RKO (cell line): ENCODE measurements at regions not wholly inside any gene's neighbourhood (a gene's known extent, or its start where the extent isn't known, plus 50 kb on each side); places are given as distances from the start of the nearest gene placed in this dataset.

Experiments used
- DNase-seq: peaks from one replicate; pipeline ENCODE4 v3.0.0-alpha.2; 2016; ENCODE audit warnings: low spot score

DNA sequence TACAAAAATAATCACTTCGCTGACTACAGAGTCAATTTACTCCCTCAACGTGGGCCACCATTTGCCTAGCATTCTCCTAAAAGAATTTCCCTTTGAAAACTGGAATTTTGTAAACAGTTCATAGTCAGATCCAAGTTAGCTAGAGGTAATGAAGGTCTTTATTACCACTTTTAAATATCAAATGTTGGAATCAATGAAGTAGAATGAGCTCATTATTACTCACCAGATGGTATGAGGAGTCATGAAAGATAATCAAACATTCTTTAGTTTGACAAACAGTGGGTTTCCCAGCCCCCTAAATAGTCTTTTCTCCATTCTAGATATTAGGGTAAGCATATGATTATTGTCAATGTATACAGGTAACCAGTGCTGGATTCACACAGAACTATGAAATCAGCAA, 455.7 kb upstream of the THBS1 start:
- DNase-seq, result no peak

DNA sequence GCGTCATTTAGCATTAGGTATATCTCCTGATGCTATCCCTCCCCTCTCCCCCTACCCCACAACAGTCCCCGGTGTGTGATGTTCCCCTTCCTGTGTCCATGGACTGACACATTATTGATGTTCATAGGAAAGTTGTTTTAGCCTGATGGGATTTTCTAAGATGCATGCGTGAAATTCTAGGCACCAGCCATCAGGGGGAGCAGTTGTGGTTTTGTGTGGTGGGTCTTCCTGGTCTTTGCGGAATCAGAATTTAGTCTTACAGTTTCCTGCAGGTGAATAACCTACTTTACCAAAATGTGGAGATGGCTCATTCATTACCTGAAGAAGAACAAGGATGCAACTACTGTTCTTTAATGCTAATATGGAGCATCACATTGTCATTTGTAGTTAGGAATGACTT, 455.0 kb upstream of the THBS1 start:
- DNase-seq, result no peak

DNA sequence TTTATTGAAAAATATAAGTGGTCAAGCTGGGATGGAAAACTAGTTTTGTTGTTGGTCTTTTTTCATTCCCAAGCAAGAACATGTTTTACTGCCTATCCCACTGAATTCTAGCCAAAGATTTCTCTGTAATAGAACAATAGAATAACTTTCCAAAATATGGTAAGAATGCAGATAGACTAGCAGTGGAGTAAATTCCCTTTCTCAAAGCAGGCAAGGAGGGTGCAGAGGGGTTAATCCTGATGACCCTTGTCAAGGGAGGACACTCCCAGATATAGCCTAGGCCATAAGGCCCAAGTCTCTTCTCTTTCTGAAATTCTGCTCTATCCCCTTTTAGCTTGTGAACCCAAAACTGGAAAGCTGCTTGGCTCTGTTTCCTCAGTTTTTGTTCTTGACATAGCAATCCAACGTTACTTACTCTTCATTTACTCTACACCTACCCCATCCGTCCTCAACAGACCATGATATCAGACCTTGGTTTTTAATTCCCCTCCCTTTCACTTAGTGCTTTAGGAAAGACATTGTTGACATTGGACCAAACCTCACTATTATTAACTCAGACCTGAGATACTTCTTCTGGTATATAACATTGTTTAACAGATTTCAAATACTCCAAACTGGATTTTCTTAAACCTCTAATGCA, 453.6 kb upstream of the THBS1 start:
- no peak for DNase-seq

DNA sequence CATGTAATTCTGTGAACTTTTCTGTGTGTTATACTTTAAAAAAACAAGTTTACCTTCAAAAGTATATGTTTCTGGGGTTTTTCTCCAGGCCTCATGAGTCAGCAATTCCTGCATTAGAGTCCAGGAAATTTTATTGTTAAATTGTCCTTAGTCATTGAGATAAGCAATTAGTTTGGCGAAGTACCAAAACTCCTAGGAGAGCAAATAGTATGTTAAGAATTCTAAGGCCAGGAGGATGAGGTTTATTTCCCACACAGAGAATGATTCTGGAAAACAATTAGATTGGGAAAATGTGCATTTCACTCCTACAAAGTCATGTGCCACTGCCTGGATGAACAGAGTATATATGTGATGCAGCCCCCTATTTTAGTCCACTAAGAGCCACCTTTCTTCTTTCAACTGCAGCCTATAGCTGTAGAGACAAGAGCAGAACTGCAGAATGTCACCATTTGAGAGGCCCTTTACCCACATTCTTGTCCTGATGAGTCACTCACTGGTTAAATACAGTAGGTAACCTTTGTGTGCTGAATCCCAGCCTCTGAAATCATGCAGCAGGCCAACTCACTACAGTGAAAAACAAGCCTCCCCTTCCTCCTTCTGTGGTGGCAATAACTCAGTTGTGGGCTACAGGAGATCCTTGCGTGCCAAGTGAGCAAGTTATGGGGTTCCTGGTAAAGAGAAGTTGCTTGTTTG, 452.8 kb upstream of the THBS1 start:
- no peak for DNase-seq

DNA sequence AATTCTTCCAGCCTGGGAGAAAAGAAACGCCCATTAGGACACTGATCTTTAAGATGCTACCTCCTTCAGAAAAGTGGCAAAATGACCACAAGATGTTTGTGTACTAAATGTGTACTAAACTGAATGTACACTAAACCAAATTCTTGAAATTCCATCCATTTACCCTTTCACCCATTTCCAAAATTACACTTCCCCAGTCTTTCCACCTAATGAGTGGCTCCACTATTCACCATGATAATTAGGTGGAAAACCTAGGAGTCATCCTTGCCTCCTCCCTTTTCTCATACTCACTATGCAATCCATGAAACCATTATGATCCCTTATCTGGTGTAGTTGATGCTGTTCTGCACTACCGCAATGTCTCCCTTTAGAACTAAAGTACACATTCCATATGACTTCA, 452.1 kb upstream of the THBS1 start:
- no peak for DNase-seq

DNA sequence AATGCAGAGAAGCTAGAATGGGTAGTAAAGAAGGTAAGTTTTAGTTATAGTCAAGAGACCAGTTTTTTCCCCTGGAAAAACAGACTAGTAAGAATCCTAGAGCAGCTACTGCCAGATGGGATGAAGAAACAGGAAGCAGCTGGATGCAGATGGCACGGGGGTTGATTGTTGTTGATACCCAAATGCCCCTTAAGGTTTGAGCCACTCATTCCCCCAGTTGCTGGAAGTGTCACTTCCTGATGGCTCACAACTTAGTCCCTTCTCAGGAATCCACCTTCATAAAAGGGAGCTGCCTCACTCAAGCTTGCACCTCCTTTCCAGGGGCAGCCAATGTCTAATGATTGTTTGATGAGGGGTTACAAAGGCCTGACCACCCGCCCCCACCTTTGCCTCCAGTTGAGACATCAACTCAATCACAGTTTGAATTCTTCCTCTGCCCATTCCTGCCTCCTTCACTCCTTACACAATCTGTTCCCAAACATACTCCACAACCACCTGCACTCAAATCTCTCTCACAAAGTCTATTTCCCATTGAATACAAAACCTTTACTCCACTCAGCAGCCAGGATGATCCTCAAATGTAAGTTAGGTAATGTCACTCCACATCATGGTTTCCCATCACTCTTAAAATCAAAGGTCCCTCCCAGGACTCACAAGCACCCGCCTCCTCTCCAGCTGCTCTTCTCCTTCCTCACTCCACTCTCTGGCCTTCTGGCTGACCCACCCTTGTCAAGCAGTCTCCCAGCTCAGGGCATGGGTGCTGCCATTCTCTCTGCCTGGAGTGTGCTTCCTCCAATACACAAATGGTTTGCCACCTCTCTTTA, 450.1 kb upstream of the THBS1 start:
- no peak for DNase-seq

DNA sequence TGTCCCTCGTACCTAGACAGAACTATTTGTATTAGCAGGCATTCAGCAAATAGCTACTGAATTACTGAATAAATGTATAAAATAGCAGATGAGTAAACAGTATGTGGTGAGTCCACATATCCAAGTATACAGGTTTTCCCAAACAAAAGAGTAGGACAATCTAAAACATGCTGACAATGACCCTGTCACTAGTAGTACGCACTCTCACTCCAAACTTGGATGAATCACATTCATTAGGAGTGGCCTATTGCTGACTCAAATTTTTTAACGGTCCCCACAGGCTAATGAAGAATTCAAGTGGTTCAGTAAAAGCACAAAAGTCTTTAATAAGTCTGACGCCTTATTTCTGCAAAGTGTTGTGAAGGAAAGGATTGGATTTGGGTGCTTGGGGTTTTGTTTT, 449.3 kb upstream of the THBS1 start:
- no peak for DNase-seq

DNA sequence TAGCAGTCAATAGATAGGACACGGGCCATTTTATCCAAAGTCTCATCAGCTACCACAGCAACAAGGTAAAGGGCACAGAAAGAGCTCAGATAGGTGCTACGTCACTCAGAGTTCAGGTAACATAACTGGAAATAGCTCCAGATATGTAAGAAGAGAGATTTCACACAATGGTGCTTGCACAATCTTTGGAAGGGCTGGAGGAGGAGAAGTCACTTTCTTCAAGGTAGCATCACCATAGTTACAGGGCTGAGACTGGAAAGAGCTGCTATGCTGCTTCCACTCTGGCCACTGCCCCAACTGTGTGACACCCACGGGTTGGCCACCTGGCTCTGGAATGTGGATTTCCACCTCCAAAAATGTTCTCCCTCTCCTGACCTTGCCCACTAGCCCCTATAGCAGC, 448.8 kb upstream of the THBS1 start:
- DNase-seq, result no peak

DNA sequence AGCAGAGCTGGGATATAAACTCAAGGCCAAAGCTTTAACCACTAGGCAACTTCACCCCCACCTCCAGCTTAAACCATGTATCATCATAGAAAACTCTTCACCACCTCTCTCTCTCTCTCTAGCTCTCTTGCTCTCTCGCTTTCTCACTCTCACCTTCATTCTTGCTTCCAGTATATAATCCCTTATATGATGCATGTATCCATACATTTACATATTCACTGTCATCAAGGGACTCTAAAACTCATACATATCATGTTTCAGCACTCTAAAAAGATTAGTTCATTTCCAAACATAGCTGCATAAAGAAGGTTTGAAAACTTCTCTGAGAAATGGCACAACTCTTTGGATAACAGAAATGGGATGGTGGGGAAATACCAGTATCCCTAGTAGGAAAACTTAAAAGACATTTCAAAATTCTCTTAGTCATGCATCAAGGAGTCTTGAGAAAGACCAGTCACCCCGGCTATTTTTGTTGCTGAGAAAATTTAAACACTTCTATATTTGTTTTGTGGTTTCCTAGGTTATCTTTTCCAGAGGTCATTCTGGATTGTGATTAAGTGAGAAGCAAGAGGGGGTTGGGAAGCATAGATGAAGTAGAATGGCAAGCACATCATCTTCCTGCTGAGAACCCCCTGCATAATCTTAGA, 447.8 kb upstream of the THBS1 start:
- DNase-seq, result no peak

DNA sequence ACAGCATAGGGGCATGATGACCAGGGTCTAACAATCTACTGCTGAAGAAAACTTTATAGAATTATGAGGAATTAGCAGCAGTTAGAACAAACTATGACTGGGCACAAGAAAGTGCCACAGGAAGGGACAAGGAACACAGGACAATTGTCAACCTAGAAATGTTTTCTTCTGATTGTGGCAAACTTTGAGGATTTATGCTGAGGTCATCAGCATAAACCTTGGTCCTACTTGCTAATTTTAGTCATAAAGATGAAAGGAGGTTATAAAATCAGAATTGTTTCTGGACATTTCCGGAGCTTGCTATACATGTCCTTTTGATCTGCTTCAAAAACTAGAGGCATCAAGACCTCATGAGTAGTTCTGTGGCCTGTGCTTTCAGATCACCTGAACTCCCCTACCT, 446.6 kb upstream of the THBS1 start:
- DNase-seq, result no peak

DNA sequence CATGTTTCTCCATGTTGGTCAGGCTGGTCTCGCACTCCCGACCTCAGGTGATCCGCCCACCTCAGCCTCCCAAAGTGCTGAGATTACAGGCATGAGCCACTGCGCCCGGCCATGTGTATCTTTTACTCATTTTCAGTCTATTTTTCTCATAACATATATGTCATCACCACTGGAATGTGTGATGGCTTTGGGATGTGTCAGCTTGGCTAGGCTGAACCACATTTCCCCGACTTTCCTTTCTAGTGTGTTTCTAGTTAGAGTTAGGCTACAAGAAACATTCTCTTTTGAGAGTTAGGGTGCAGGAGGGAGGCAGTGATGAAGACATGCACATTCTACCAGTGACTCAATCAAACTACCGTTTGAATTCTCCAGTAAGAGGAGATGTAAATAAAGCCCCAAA, 444.9 kb upstream of the THBS1 start:
- no peak for DNase-seq

DNA sequence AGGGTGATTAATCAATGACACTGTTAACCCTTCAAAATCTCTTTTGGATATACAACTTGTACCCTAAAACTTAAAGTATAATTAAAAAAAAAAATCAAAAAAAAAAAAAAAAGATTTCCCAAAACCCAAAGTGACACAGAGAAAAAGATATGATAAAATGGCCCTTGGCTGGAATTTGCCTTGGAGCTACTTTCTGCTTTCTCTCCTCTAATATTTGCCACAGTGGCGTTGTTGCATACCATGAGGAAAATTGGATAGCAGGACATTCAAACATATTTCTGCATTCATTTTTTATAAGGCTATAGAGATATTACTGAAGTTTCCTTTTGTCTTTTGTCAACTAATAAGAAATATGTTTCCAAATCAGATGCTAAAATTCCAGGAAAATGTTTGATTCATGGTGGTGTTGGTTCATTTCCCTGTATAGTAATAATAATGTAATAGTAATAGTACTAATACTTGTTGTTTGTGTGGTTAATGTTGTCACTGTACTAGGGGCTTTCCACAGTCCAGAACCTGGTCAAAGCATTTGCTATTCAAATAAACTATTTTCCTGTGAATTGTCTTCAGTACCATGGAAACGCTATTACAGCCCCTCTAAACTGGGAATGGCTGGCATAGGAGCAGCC, 441.3 kb upstream of the THBS1 start:
- DNase-seq, result no peak

DNA sequence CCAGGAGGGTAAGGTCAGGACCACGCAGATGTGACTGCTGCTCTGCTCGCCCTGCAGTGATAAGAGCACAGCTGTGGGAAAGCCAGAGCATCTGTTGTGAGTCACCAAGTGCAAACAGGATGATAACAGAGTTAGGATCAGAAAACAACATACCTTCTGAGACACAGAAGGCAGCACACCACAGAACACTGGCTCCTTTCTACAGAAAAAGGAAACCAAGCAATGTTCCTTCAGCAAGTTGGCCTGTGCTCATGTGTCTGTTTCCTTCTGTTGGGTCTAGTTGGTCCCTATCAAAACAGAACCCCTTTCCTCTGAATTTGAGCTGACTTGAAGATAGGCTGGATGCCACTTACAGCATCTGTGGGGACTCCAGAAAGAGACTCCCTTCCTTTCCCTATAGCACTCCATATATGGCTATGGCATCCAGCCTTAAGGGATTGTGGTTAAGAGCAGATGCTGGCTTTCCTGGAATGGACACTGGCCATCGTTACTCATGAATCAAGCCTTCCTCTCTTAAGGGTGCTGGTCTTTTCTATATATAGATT, 440.7 kb upstream of the THBS1 start:
- no peak for DNase-seq

DNA sequence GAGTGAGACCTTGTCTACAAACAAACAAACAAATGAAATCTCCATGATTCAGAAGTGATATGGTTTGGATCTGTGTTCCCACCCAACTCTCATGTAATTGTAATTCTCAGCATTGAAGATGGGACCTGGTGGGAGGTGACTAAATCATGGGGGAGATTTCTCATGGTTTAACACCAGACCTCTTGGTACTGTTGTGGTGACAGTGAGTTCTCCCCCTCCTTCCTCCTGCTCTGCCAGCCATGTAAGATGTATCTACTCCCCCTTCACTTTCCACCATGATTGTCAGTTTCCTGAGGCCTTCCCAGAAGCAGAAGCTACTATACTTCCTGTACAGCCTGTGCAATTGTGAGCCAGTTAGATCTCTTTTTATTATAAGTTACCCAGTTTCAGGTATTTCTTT, 438.4 kb upstream of the THBS1 start:
- no peak for DNase-seq

DNA sequence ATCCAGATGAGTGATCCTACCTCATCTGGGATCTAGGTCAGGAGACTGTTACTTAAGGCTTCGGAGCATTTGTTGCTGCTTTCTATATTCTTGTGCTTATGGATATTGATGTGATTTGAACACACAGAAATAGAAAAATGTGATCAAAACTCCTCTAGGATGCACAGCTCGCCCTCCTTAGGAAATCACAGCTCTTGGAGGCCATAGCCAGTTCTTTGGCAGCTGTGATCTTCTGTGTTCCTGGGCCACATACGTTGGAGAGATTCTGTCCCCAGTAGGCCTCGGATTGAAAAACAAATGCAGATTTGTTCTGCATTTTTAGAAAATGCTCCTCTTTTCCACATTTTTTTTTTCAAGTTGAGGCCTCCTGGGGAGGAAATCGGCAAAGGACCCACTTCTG, 437.4 kb upstream of the THBS1 start:
- DNase-seq, result no peak

DNA sequence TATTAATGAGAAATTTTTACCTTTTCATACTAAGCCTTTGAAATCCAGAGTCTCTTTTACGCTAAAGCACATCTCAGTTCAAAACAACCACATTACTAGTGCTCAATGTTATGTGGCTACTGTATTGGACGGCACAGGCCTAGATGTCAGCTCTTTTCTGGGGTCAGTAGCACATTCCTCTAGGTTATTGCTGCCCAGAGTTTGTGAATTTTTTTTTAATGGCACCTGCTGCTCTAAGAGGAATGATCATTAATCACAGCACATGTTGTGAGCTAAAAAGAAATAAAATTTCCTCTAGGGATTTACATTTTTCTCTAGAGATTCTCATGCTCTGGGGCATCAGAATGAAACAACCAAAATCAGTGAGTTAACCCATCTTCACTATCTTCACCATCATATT, 436.8 kb upstream of the THBS1 start:
- DNase-seq, result no peak

DNA sequence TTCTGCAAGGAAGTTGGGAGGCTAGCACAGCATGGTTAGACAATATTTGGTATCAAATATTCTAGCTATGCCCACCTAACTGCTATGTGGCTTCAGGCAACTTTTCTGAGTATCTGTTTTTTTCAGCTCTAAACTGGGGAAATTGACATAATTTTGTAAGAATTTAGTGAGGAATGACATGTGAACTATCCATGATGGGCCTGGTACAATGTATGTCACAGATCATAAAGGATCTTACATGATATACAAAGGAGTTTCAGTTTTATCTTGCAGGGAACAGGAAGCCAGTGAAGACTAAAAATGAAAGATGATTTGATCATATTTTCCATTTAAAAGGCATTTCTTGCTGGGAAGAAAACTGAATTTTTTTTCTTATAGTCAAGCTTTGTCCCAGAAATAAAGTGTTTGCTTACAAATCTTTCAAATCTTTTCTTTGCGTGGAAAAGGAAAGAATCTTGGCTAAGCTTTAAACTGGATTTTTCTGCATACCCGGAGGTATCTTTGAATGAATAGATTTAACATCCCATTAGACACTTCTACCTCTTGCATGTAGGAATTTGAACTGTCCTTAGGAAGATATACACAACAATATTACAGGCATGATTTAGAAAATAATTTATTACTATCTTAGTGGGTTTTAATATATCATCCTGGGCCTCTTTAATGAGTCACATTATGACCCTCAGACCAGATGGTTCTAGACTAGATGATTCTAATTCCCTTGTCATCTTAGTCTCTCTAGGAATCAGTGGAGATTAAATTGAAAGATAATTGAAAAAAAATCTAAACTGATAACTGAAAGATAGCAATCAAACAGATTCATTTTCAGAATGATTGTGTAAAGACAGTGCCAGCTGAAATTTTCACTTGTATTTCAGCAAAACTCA, 436.0 kb upstream of the THBS1 start:
- DNase-seq, result no peak

DNA sequence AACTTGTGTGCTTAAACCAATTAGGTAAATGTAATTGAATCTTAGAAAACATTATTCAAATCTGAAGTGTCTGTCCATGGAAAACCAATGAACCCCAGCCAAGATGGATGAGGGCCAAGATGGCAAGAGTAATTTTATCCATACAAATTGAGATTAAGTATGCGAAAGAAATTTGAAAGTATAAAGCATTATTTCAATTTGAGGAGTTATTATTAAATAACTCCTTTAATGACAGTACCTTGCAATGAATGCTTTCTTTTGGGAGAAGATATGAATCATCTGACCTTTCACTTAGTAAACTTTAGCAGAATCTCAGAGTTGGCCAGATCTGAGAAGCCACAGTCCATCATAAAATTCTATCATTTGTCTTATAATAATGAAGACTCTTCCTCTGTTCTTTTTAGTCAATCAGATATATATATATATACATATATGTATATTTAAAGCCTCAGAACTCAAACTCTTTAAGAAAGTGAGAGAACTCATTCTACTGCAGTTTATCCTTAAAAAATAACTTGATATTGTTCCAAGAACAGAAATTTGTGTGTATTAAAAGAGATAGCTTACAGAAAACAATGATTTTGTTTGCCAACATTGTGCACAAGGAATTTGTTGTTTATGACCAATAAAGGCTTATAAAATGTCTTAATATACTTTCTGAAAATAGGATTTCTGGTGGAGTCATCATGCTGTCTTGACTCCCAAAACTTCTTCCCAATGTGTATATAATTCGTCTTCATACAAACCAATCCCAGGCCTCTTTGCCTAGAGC, 434.8 kb upstream of the THBS1 start:
- no peak for DNase-seq

DNA sequence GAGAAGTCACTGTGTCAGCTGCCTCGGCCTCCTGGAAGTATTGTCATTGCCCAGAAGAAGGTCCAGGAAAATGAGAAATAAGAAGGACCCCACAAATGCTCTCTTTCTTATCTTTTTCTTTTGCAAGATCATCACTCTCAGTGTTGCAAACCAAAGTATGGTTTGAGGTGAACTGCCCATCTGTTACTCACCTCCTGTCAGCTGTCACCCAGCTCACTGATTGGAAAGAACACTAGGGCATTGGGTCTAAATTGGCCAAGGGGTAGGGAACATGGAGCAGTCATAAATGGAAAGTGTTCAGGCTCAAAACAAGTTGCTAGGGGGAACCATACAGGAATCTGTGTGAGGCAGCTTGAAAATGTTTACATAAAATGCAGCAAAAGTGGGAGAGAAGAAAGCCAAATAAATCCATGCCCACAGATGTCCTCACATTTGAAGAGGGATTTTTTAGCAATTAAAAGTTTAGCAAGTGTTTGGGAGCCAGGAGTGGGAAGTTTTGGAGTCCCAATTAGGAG, 431.2 kb upstream of the THBS1 start:
- no peak for DNase-seq

DNA sequence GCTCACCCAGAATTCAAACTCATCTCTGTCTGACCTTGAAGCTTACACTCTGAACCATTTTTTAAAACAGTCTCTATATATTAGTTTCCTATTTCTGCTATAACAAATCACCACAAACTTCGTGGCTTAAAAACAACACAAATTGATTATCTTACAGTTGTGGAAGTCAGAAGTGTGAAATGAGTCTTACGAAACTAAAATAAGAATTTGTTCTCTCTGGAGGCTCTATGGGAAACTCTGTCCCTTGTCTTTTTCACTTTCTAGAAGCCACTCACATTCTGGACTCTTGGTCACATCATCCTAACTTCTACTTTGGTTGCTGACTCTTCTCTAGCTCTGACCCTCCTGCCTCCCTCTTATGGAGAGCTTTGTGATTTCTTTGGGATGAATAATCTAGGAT, 429.3 kb upstream of the THBS1 start:
- DNase-seq, result no peak
